ENCODE measurements at regions not wholly inside any gene's neighbourhood (a gene's known extent, or its start where the extent isn't known, plus 50 kb on each side); places are given as distances from the start of the nearest gene placed in this dataset.

GRCh38 chr5:141747152-141748141 lies 65.4 kb upstream of the ARAP3 start:
- peak; percentile 98 for DNase-seq (ENCODE audit: low spot score)

GRCh38 chr5:141746395-141746794 lies 64.4 kb upstream of the ARAP3 start:
- no peak for DNase-seq (ENCODE audit: low spot score)

GRCh38 chr5:141745390-141745789 lies 63.4 kb upstream of the ARAP3 start:
- no peak for DNase-seq (ENCODE audit: low spot score)

DNA sequence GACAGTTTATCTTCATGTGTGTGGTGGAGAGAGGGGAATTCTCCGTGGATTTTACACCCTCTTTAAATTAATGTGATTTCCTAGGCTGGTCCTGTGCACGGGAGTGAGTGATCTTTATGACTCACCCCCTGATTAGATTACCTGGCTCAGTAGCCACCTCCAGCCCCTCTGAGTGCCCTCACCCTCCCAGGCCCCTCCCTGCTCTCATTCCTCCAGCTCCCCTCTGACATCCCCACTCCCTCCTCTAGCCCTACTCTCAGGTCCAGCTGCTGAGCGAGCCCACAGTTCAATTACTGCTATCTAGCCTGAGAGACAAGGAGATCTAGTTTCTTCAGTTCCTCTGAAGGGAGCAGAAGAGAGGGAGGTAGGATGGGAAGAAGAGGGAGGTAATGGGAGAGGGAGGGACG lies 61.8 kb upstream of the ARAP3 start:
- no peak for DNase-seq (ENCODE audit: low spot score)

DNA sequence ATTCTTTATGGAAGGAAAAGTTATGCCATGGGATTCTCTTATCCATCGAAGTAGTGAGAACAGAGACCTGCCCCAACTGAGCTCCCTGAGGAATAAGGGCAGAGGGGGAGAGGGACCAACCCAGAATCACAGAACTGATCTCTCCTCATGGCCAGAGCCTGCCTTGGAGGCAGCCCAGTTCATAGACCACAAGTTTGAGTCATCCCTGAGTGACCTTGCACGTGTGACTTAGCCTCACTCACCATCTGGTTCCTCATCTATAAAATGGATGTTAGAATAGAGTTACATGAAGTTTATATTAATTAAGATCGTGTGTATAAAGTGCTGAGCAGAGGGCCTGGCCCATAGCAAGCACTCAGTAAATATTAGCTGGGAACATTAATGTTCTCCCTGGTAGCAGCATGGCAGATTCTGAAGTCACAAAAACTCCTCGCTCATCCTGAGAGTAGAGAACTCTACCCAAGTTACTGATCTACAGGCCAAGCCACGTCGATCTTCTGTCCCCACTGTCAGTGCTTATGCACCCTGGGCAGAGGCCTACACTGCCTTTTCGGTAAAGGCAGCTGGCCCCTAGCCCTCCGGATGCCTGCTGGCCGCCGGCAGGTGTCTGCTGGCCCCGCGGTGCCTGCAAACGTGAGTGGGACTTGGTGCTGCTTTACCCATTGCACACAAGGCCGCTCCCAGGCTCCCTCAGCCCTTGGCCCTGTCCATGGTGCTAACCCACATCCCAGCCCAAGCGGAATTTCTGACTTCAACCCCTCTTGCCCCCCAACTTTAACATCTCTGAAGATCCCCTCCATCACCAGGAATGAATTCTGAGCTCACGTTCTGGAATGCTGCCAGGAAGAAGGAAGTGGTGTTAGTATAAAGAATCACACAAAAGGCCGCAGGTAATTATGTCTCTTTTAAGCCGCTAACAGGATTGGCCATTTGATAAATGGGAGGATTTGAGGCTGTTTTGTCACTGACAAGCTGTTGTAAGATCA lies 61.1 kb upstream of the ARAP3 start:
- DNase-seq (ENCODE audit: low spot score), result no peak

DNA sequence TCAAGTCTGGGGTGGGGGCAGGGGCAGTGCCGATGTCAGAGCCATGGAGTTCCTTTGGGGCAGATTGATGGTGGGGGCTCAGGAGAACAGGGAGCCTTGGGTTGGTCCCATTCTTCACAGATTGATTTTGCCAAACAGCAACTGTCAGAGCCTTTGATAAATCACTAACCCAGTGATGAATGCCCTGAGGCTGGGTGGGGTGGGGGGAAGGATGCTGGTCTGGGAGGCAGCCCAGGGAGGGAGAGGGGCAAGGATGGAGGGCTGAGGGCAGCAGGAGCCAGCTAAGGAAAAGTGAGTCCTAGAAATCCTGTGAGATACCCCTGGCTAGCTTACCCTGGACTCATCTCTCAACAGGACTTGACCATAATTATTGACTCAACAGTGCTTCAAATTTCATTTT lies 60.1 kb upstream of the ARAP3 start:
- DNase-seq (ENCODE audit: low spot score), result no peak

- no peak for DNase-seq (ENCODE audit: low spot score)
Observed at GRCh38 chr5:141740885-141741284, 58.9 kb upstream of the ARAP3 start.

DNA sequence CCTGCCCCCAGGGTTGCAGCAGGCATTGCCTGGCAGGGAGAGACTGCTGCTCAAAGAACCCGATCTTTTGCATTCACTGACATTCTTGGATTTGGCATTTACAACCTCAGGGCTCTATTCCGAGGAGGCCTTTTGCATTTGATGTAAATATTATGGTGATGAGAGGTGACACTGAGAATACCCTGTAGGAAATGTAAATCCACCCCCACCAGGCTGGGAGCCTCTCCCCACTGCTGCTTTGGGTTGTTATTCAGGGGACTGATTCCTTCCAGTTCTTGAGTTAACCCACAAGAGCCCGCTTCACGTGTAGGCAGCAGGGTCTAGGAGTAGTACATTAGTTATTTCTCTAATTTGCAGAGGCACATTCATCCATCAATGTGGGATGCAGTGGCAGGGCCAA lies 55.5 kb upstream of the ARAP3 start:
- DNase-seq (ENCODE audit: low spot score), result no peak

GRCh38 chr5:141735823-141736222 lies 53.8 kb upstream of the ARAP3 start:
- no peak for DNase-seq (ENCODE audit: low spot score)

- no peak for DNase-seq (ENCODE audit: low spot score)
Observed at GRCh38 chr5:141734501-141735229, 52.6 kb upstream of the ARAP3 start.

DNA sequence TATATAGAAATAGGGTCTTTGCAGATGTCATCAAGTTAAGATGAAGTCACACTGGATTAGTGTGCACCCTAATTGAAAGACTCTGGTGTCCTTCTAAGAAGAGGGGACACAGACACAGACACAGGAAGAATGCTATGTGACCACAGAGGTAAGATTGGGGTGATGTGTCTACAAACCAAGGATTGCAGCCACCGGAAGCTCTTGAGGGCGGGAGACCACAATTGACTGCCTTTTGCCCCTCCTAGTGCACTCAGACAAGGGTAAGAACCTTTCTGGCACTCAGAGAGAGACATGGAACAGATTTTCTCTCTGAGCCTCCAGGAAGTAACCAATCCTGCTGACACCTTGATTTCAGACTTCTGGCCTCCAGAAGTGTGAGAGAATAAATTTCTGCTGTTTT lies 51.2 kb upstream of the ARAP3 start:
- DNase-seq (ENCODE audit: low spot score), result no peak

GRCh38 chr5:141732417-141732816 lies 50.4 kb upstream of the ARAP3 start:
- no peak for DNase-seq (ENCODE audit: low spot score)
